ENCODE measurements at regions not wholly inside any gene's neighbourhood (a gene's known extent, or its start where the extent isn't known, plus 50 kb on each side); places are given as distances from the start of the nearest gene placed in this dataset.

DNA sequence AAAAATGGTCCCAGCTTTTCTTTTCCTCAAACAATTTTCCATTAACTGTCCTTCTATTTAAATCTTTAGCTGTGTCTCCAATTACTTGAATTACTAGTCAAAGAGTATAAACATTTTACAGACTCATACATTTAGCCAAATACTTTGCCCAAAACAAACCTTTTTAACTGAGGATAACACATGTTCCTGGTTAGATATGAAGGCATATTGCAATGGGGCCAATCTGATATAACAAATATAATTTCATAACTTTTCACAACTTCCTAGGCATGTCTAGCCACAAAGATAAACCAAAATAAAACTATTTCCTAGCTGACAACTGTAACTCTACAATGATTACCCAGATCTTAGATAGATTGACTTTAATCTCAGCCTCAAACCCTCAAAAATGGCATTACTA, 247.5 kb upstream of the ZNF521 start:
- no peak overlapping the region for H3K4me3 ChIP-seq (ENCODE audit: low read length in 2 of 2)
- no peaks in the 10 kb centered on the region for H3K36me3 ChIP-seq (ENCODE audit: control insufficient read depth in 2 of 2, insufficient read depth in 2 of 2, low read length in 2 of 2)
- H3K27ac ChIP-seq (ENCODE audit: low read depth in 2 of 2, low read length in 2 of 2) = no peak overlapping the region
- no peaks in the 10 kb centered on the region for H3K27me3 ChIP-seq (ENCODE audit: control insufficient read depth in 2 of 2, insufficient read depth in 2 of 2, low read length in 2 of 2)
- H3K9ac ChIP-seq (ENCODE audit: low read depth in 1 of 2, low read length in 2 of 2) = no peak overlapping the region
- H3K4me1 ChIP-seq (ENCODE audit: control insufficient read depth in 2 of 2, insufficient read depth in 2 of 2, low read length in 2 of 2) = no peaks in the 10 kb centered on the region
- no peaks in the 10 kb centered on the region for H3K9me3 ChIP-seq (ENCODE audit: control insufficient read depth in 2 of 2, low read length in 2 of 2)

DNA sequence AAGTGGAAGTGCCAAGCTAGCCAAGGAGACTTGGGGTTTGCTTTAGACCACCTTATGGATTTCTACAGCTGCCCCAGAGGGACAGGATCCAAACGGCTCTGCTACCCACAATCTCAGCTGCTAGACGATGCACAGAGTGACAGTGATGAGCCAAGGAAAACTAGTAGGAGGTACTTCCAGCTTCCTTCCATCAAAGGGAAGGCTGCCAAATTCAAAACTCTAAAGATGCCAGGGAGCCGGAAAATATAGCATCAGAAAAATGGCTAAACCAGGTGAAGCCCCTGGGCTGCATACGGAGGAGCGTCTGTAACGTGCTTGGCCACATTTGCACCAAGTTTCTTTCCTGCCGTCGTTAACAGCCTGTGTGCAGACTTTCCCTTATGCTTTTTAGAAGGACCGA, 245.5 kb upstream of the ZNF521 start:
- H3K27me3 ChIP-seq (ENCODE audit: control insufficient read depth in 2 of 2, insufficient read depth in 2 of 2, low read length in 2 of 2) = no peaks in the 10 kb centered on the region
- no peaks in the 10 kb centered on the region for H3K9me3 ChIP-seq (ENCODE audit: control insufficient read depth in 2 of 2, low read length in 2 of 2)
- no peak overlapping the region for H3K27ac ChIP-seq (ENCODE audit: low read depth in 2 of 2, low read length in 2 of 2)
- no peak overlapping the region for H3K9ac ChIP-seq (ENCODE audit: low read depth in 1 of 2, low read length in 2 of 2)
- no peaks in the 10 kb centered on the region for H3K4me1 ChIP-seq (ENCODE audit: control insufficient read depth in 2 of 2, insufficient read depth in 2 of 2, low read length in 2 of 2)
- H3K4me3 ChIP-seq (ENCODE audit: low read length in 2 of 2) = no peak overlapping the region
- H3K36me3 ChIP-seq (ENCODE audit: control insufficient read depth in 2 of 2, insufficient read depth in 2 of 2, low read length in 2 of 2) = no peaks in the 10 kb centered on the region

DNA sequence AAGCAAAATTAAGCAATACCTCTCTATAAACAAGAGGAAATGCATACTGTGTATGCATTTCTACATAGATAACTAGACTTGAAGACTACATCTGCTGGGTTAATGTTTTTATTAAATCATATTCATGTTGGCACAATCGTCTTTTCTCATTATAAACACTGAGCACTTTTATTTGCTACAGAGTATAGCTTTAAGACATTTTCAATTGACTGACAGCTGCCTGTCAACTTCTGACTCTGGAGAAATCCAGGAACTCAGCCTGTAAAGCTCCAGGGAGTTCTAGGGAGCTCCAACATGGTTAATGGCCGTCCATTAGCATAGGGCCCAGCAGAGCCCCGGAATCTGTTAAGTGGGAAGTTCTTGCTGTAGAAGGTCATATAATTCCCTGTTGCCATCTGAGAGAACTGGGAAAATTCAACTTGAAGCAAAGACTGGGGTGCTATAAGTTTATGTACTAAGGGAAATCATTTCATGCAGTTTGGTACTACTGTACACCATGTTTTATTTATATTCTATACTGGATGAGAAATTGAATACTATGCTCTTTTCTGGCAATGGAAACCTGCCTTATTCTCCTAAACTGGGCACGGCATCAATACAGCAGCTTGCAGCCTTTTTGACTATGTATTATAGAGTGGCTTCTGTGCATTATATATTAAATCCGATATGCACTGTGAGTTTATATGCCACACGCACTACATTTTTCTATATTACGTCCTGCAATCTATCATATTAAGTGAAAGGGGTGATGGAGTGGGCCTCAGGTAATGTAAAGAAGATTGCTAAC, 243.5 kb upstream of the ZNF521 start:
- no peaks in the 10 kb centered on the region for H3K4me1 ChIP-seq (ENCODE audit: control insufficient read depth in 2 of 2, insufficient read depth in 2 of 2, low read length in 2 of 2)
- no peak overlapping the region for H3K9ac ChIP-seq (ENCODE audit: low read depth in 1 of 2, low read length in 2 of 2)
- H3K27ac ChIP-seq (ENCODE audit: low read depth in 2 of 2, low read length in 2 of 2) = no peak overlapping the region
- no peak overlapping the region for H3K4me3 ChIP-seq (ENCODE audit: low read length in 2 of 2)
- H3K27me3 ChIP-seq (ENCODE audit: control insufficient read depth in 2 of 2, insufficient read depth in 2 of 2, low read length in 2 of 2) = no peaks in the 10 kb centered on the region
- H3K9me3 ChIP-seq (ENCODE audit: control insufficient read depth in 2 of 2, low read length in 2 of 2) = no peaks in the 10 kb centered on the region
- H3K36me3 ChIP-seq (ENCODE audit: control insufficient read depth in 2 of 2, insufficient read depth in 2 of 2, low read length in 2 of 2) = no peaks in the 10 kb centered on the region

DNA sequence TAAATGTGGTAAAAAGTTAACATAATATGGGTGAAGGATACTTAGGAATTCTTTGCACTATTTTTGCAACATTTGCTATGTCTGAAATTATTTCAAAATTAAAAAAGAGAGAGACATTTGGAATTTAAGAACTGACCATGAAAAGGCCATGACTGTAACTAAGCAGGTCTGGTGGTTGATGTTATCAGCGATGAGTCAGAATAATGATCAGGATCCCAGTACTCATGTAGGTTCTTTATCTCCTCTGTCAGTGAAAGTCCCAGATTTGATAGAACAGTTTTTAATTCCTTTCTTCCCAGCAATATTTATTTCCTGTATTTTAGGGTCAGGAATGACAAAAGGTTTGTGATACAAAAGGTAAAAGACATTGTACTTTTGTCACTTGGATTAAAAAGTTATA, 242.4 kb upstream of the ZNF521 start:
- Histone ChIP-seq H3K27me3 (ENCODE audit: control insufficient read depth in 2 of 2, insufficient read depth in 2 of 2, low read length in 2 of 2) (no peaks in the 10 kb centered on the region), H3K36me3 (ENCODE audit: control insufficient read depth in 2 of 2, insufficient read depth in 2 of 2, low read length in 2 of 2) (no peaks in the 10 kb centered on the region), H3K9ac (ENCODE audit: low read depth in 1 of 2, low read length in 2 of 2) (no peak overlapping the region), H3K9me3 (ENCODE audit: control insufficient read depth in 2 of 2, low read length in 2 of 2) (no peaks in the 10 kb centered on the region), H3K4me1 (ENCODE audit: control insufficient read depth in 2 of 2, insufficient read depth in 2 of 2, low read length in 2 of 2) (no peaks in the 10 kb centered on the region), H3K27ac (ENCODE audit: low read depth in 2 of 2, low read length in 2 of 2) (no peak overlapping the region), H3K4me3 (ENCODE audit: low read length in 2 of 2) (no peak overlapping the region)

DNA sequence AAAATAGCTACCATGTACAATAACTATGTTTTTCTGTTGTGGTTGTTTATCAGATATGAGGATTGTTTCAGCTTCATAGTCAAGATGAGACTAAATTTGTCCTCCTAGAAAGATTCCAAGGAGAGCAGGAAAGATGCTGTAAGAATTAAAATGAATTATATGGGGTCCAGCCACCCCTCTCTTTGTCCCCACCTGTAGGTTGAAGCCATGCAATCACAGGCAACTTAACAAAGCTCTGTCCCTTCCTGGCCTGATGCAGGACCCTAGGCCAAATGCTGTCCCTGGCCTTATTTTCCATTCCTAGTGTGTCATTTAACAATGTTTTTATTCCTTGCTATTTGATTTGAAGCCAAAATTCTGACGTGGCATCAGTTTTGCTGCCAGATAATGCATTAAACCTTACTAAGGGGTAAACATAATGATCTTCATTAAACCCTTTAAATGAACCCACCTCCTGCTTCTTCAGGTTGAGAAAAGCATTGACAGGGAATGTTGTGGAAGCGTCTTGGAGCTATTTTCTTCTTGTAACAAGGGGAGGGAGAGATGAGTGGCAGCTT, 240.9 kb upstream of the ZNF521 start:
- H3K27ac ChIP-seq (ENCODE audit: low read depth in 2 of 2, low read length in 2 of 2) = no peak overlapping the region
- H3K4me1 ChIP-seq (ENCODE audit: control insufficient read depth in 2 of 2, insufficient read depth in 2 of 2, low read length in 2 of 2) = no peaks in the 10 kb centered on the region
- H3K36me3 ChIP-seq (ENCODE audit: control insufficient read depth in 2 of 2, insufficient read depth in 2 of 2, low read length in 2 of 2) = no peaks in the 10 kb centered on the region
- H3K4me3 ChIP-seq (ENCODE audit: low read length in 2 of 2) = no peak overlapping the region
- no peak overlapping the region for H3K9ac ChIP-seq (ENCODE audit: low read depth in 1 of 2, low read length in 2 of 2)
- no peaks in the 10 kb centered on the region for H3K27me3 ChIP-seq (ENCODE audit: control insufficient read depth in 2 of 2, insufficient read depth in 2 of 2, low read length in 2 of 2)
- no peaks in the 10 kb centered on the region for H3K9me3 ChIP-seq (ENCODE audit: control insufficient read depth in 2 of 2, low read length in 2 of 2)

DNA sequence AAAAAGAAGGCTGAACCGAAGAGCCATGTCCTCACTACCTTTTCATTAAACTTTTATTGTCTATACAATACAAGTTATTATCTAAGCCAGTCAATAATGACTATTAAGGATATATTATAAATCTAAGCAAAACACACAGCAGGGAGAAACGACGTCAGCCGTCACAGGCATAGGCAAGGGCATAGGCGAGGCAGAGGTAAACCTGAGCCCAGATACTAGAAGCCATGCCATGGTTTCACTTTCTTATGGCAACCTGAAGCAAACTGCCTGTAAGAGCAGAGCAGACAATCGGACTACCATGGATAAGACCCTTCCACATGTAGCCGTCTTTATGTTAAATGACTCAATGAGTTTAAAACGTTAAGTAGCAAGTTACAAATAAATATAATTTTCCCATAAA, 238.5 kb upstream of the ZNF521 start:
- Histone ChIP-seq H3K9ac (ENCODE audit: low read depth in 1 of 2, low read length in 2 of 2) (no peak overlapping the region), H3K27ac (ENCODE audit: low read depth in 2 of 2, low read length in 2 of 2) (no peak overlapping the region), H3K36me3 (ENCODE audit: control insufficient read depth in 2 of 2, insufficient read depth in 2 of 2, low read length in 2 of 2) (no peaks in the 10 kb centered on the region), H3K4me3 (ENCODE audit: low read length in 2 of 2) (no peak overlapping the region), H3K27me3 (ENCODE audit: control insufficient read depth in 2 of 2, insufficient read depth in 2 of 2, low read length in 2 of 2) (no peaks in the 10 kb centered on the region), H3K4me1 (ENCODE audit: control insufficient read depth in 2 of 2, insufficient read depth in 2 of 2, low read length in 2 of 2) (no peaks in the 10 kb centered on the region), H3K9me3 (ENCODE audit: control insufficient read depth in 2 of 2, low read length in 2 of 2) (no peaks in the 10 kb centered on the region)

DNA sequence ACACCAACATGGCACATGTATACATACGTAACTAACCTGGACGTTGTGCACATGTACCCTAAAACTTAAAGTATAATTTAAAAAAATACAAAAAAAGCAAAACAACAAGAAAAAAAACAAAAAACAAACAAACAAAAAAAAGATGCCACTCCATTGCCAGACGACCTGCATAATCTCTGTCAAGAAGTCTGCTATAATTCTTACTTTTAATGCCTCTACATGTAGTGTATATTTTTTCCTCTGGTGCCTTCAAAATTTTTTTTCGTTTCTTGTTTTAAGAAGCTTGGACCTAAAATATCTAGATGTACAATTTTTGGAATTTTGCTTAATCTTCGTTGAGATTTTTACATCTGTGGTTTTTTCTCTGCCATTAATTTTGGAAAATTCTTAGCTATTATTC, 235.6 kb upstream of the ZNF521 start:
- Histone ChIP-seq H3K36me3 (ENCODE audit: control insufficient read depth in 2 of 2, insufficient read depth in 2 of 2, low read length in 2 of 2) (no peaks in the 10 kb centered on the region), H3K27me3 (ENCODE audit: control insufficient read depth in 2 of 2, insufficient read depth in 2 of 2, low read length in 2 of 2) (no peaks in the 10 kb centered on the region), H3K9ac (ENCODE audit: low read depth in 1 of 2, low read length in 2 of 2) (no peak overlapping the region), H3K9me3 (ENCODE audit: control insufficient read depth in 2 of 2, low read length in 2 of 2) (no peaks in the 10 kb centered on the region), H3K4me3 (ENCODE audit: low read length in 2 of 2) (no peak overlapping the region), H3K4me1 (ENCODE audit: control insufficient read depth in 2 of 2, insufficient read depth in 2 of 2, low read length in 2 of 2) (no peaks in the 10 kb centered on the region), H3K27ac (ENCODE audit: low read depth in 2 of 2, low read length in 2 of 2) (no peak overlapping the region)

DNA sequence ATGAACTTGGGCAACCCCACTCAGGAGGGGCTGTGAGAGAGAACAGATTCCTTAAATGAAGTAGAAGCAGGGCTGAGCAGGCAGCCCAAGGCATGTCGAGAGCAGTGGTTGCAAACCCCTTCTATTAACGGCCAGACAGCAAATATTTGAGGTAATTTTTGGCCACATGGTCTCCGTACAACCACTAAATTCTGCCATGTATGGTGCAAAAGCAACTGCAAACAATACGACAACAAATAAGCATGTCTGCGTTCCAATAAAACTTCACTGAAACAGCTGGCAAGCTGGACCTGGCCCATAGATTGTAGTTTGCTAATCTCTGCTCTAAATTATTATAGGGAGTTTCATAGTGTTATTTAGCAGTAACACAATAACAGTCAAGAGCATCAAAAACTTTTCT, 217.0 kb upstream of the ZNF521 start:
- Histone ChIP-seq H3K4me3 (ENCODE audit: low read length in 2 of 2) (no peak overlapping the region), H3K4me1 (ENCODE audit: control insufficient read depth in 2 of 2, insufficient read depth in 2 of 2, low read length in 2 of 2) (no peaks in the 10 kb centered on the region), H3K27ac (ENCODE audit: low read depth in 2 of 2, low read length in 2 of 2) (no peak overlapping the region), H3K9ac (ENCODE audit: low read depth in 1 of 2, low read length in 2 of 2) (no peak overlapping the region), H3K9me3 (ENCODE audit: control insufficient read depth in 2 of 2, low read length in 2 of 2) (no peaks in the 10 kb centered on the region), H3K36me3 (ENCODE audit: control insufficient read depth in 2 of 2, insufficient read depth in 2 of 2, low read length in 2 of 2) (no peaks in the 10 kb centered on the region), H3K27me3 (ENCODE audit: control insufficient read depth in 2 of 2, insufficient read depth in 2 of 2, low read length in 2 of 2) (no peaks in the 10 kb centered on the region)

DNA sequence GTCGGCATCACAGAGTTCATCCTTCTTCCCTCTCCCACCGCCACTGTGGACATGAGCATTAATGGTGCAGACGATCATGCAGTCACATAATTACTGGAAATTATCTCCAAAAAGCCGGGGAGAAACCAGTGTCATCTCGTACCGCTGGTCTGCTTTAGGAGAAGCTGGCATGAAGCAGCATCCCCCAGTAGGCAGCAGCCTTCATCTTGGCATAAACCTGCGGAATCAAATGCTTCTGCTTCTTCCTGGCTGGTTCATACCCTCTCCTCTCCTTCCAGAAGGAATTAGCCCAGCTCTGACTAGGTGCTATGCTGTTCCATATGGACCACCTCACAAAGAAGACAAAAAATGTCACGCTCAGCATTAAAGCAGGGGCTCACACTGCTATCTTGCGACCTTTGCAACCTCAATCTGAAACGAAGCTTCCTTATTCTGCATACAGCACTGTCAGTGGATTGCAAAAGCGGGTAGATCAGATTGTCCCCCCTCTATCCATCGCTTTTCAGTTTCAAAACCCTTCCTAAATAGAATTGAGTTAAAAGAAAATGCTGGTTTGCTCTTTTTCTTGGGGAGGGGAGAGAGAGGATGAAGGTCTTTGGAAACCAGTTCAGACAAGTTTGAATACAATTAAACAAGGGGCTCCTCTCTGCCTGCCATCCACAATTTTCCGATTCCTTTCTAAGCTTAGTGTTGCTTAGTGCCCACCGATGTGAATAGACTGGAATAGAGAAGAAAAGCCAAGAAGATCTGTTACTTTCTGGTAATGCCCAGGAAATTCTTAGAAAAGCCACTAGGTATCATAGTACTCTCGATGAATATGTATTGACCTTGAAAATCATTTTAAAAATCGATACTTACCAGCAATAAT, 212.1 kb upstream of the ZNF521 start:
- Histone ChIP-seq H3K36me3 (ENCODE audit: control insufficient read depth in 2 of 2, insufficient read depth in 2 of 2, low read length in 2 of 2) (no peaks in the 10 kb centered on the region), H3K4me1 (ENCODE audit: control insufficient read depth in 2 of 2, insufficient read depth in 2 of 2, low read length in 2 of 2) (no peaks in the 10 kb centered on the region), H3K27me3 (ENCODE audit: control insufficient read depth in 2 of 2, insufficient read depth in 2 of 2, low read length in 2 of 2) (no peaks in the 10 kb centered on the region), H3K27ac (ENCODE audit: low read depth in 2 of 2, low read length in 2 of 2) (no peak overlapping the region), H3K9me3 (ENCODE audit: control insufficient read depth in 2 of 2, low read length in 2 of 2) (no peaks in the 10 kb centered on the region), H3K4me3 (ENCODE audit: low read length in 2 of 2) (no peak overlapping the region), H3K9ac (ENCODE audit: low read depth in 1 of 2, low read length in 2 of 2) (no peak overlapping the region)

DNA sequence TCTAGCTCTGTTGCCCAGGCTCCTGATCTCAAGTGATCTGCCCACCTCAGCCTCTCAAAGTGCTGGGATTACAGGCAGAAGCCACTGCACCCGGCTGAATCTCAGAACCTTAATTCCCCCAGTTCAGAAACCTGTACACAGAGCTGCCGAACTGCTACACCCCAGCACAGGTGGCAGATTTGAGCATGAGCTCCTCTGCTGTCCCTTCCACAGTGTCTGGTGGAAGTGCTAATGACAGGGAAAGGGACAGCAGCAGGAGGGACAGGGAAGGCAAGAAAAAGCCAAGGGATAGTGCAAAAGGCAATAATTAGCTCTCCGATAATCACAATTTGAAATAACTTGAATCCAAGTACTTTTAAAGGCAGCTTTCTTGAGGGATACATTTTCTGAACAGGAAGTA, 211.4 kb upstream of the ZNF521 start:
- no peaks in the 10 kb centered on the region for H3K9me3 ChIP-seq (ENCODE audit: control insufficient read depth in 2 of 2, low read length in 2 of 2)
- H3K27me3 ChIP-seq (ENCODE audit: control insufficient read depth in 2 of 2, insufficient read depth in 2 of 2, low read length in 2 of 2) = no peaks in the 10 kb centered on the region
- H3K36me3 ChIP-seq (ENCODE audit: control insufficient read depth in 2 of 2, insufficient read depth in 2 of 2, low read length in 2 of 2) = no peaks in the 10 kb centered on the region
- no peak overlapping the region for H3K4me3 ChIP-seq (ENCODE audit: low read length in 2 of 2)
- no peak overlapping the region for H3K27ac ChIP-seq (ENCODE audit: low read depth in 2 of 2, low read length in 2 of 2)
- H3K4me1 ChIP-seq (ENCODE audit: control insufficient read depth in 2 of 2, insufficient read depth in 2 of 2, low read length in 2 of 2) = no peaks in the 10 kb centered on the region
- no peak overlapping the region for H3K9ac ChIP-seq (ENCODE audit: low read depth in 1 of 2, low read length in 2 of 2)
